ENCODE measurements at regions not wholly inside any gene's neighbourhood (a gene's known extent, or its start where the extent isn't known, plus 50 kb on each side); places are given as distances from the start of the nearest gene placed in this dataset. TPM values are rescaled to one million over a fixed set of nuclear protein-coding genes. Genes with fewer than 3 reads are reported as not detected.

DNA sequence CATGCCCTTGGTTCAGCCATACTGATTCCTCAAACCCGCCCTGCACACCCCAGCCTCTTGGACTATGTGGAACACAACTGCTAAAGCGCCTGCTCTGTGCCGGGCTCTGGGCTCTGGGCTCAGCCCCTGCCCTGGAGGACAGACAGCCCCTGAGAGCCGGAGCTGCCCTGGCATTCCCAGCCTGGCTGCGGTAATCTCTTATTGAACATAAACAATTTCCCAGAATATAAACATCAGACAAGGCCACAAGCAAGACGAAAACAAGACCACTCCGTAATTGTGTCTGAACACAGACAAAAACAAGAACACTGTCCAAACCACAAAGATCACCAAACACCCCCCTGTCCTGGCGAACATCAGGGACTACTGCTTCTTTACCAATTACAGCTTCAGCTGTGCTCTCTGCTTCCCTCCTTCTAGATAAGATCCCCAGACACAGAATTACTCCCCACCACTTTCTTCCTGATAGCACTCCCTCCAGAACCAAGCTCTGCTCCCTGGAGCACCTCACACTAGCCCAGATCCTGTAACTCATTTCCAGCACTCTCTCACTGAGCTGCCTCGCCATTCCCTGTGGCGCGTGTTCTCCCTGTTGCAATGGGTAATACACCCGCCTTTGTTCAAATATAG lies 57.1 kb upstream of the TLE3 start:
- H3K36me3 ChIP-seq (ENCODE audit: insufficient read depth) = no peaks in the 10 kb centered on the region
- no peaks in the 10 kb centered on the region for H3K4me1 ChIP-seq (ENCODE audit: insufficient read depth)
- DNase-seq (ENCODE audit: extremely low spot score) = no peak
- no peak overlapping the region for H3K27ac ChIP-seq (ENCODE audit: low read depth)
- H3K4me3 ChIP-seq (ENCODE audit: low read depth, low read length) = no peak overlapping the region
- WGBS = 42% methylated on average over 12 of the region's 12 CpGs

GRCh38 chr15:70153921-70154717 lies 56.4 kb upstream of the TLE3 start:
- 33% methylated on average over 27 of the region's 27 CpGs for WGBS
- Histone ChIP-seq H3K4me1 (ENCODE audit: insufficient read depth) (no peaks in the 10 kb centered on the region), H3K4me3 (ENCODE audit: low read depth, low read length) (no peak overlapping the region), H3K27ac (ENCODE audit: low read depth) (no peak overlapping the region), H3K36me3 (ENCODE audit: insufficient read depth) (no peaks in the 10 kb centered on the region)
- no peak for DNase-seq (ENCODE audit: extremely low spot score)

DNA sequence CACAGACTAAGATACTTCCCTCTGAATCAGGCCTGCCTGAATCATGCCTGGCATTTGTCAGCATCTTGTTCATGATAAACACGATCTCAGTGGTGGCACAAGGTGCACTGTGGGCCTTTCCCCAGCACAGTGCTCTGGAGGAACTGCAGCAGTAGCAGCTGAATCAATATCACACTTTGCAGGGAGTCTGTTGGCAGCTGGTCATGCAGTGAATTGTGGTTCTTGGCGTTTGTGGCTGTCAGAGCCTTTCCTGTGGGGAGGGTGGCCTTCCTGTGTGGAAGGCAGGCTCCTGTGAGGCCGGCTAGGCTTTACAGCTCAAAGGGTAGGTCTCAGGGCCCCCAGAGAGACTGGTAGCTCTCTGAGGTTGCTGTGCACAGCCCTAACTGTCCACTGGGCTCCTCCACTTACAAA lies 54.4 kb upstream of the TLE3 start:
- H3K4me3 ChIP-seq (ENCODE audit: low read depth, low read length) = no peak overlapping the region
- H3K27ac ChIP-seq (ENCODE audit: low read depth) = no peak overlapping the region
- DNase-seq (ENCODE audit: extremely low spot score) = no peak
- H3K4me1 ChIP-seq (ENCODE audit: insufficient read depth) = no peaks in the 10 kb centered on the region
- 63% methylated on average over 3 of the region's 3 CpGs for WGBS
- no peaks in the 10 kb centered on the region for H3K36me3 ChIP-seq (ENCODE audit: insufficient read depth)

DNA sequence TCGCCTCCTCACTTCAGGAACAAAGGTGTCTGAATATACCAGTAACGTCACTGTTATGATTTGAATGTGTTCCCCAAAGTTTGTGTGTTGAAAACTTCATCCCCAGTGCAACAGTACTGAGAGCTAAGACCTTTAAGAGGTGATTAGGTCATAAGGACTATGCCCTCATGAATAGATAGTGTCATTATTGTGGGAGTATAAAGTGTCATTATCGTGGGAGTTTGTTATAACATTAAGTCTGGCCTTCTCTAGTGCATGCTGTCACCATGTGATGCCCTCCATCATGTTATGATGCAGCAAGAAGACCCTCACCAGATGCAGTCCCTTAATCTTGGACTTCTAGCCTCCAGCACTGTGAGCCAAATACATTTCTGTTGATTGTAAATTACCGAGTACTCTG lies 53.7 kb upstream of the TLE3 start:
- H3K4me3 ChIP-seq (ENCODE audit: low read depth, low read length) = no peak overlapping the region
- no peak overlapping the region for H3K27ac ChIP-seq (ENCODE audit: low read depth)
- DNase-seq (ENCODE audit: extremely low spot score) = no peak
- no peaks in the 10 kb centered on the region for H3K36me3 ChIP-seq (ENCODE audit: insufficient read depth)
- WGBS = 90% methylated on average over 4 of the region's 4 CpGs
- no peaks in the 10 kb centered on the region for H3K4me1 ChIP-seq (ENCODE audit: insufficient read depth)

- no peak for DNase-seq (ENCODE audit: extremely low spot score)
- H3K27ac ChIP-seq (ENCODE audit: low read depth) = no peak overlapping the region
- no peaks in the 10 kb centered on the region for H3K4me1 ChIP-seq (ENCODE audit: insufficient read depth)
- 92% methylated on average over 2 of the region's 2 CpGs for WGBS
- H3K36me3 ChIP-seq (ENCODE audit: insufficient read depth) = no peaks in the 10 kb centered on the region
- H3K4me3 ChIP-seq (ENCODE audit: low read depth, low read length) = no peak overlapping the region
Measured at GRCh38 chr15:70151003-70151402, 53.3 kb upstream of the TLE3 start.

- H3K27ac ChIP-seq (ENCODE audit: low read depth) = no peak overlapping the region
- no peaks in the 10 kb centered on the region for H3K4me1 ChIP-seq (ENCODE audit: insufficient read depth)
- no peak overlapping the region for H3K4me3 ChIP-seq (ENCODE audit: low read depth, low read length)
- no peaks in the 10 kb centered on the region for H3K36me3 ChIP-seq (ENCODE audit: insufficient read depth)
- no peak for DNase-seq (ENCODE audit: extremely low spot score)
Measured at GRCh38 chr15:70150405-70150747, 52.7 kb upstream of the TLE3 start.

DNA sequence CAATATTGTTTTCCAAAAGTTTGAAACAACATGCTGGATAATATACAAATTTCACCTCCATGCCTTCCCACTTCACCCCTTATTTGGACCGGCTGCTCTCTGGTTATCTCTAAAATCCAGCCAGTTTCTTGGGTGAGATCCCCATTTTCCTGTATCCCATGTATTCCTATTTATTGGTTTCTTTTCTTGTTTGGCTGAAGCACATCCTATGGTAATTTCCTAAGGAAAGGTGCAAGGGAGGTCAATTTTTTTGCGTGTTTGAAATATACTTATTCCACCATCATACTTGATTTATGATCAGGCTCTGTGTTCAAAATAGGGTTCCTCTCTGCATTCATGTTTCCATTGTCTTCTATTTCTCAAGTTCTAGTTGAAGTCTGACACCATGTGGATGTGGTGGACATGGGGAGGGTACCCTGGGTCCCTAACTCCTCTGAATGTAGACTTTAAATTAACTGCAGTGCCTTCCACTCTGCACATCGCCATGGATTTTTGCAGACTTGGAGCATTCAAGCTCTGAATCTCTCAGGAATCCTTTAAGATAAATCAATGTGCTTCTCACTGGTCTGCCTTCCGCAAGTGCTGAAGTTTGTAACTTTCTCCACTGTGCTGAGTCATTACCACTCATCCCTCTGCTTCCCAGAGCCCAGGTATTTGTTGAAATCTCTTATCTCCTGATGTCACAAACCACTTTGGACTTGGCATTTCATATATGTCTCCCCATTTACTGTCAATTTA lies 52.1 kb upstream of the TLE3 start:
- Histone ChIP-seq H3K4me3 (ENCODE audit: low read depth, low read length) (no peak overlapping the region), H3K4me1 (ENCODE audit: insufficient read depth) (no peaks in the 10 kb centered on the region), H3K36me3 (ENCODE audit: insufficient read depth) (no peaks in the 10 kb centered on the region), H3K27ac (ENCODE audit: low read depth) (no peak overlapping the region)
- no peak for DNase-seq (ENCODE audit: extremely low spot score)
- 67% methylated on average over 4 of the region's 4 CpGs for WGBS

DNA sequence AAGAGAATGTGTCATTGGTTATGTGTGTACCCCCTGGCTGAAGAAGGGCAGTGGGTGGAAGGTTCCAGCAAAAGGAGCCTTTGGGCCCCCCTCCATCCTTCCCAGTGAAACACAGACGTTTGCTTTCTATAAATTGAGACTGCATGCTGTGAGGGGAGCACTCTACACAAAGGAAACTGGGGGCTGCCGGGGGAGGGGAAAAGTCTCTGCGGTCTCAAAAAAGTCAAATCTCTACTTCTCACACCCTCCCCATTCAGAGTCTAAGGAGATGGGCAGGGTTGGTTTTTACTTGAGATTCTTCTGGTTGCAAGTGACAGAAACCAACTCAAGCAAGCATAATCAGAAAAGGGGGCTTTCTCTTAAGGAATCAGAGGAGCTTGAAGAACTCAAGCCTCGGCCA lies 50.1 kb upstream of the TLE3 start:
- WGBS = 72% methylated on average over 4 of the region's 4 CpGs
- Histone ChIP-seq H3K4me3 (ENCODE audit: low read depth, low read length) (no peak overlapping the region), H3K36me3 (ENCODE audit: insufficient read depth) (no peaks in the 10 kb centered on the region), H3K4me1 (ENCODE audit: insufficient read depth) (no peaks in the 10 kb centered on the region), H3K27ac (ENCODE audit: low read depth) (no peak overlapping the region)
- DNase-seq (ENCODE audit: extremely low spot score) = no peak

Small RNA genes lying in the stretch of these regions (small RNA-seq; reads per million reads assigned to genes)
- not detected for gene RNU6-745P
